HG03135 (cell line): ENCODE measurements at regions not wholly inside any gene's neighbourhood (a gene's known extent, or its start where the extent isn't known, plus 50 kb on each side); places are given as distances from the start of the nearest gene placed in this dataset.
"Not testable (repeated sequence)": the region's sequence is repeated elsewhere in the genome, so short reads cannot be mapped to it uniquely, and the experiment has no call there.

Experiments
- ATAC-seq: cut with Tn5 transposase; IDR thresholded peaks from one replicate; pipeline ENCODE4 v1.9.1; 2021; ENCODE audit warnings: mild to moderate bottlenecking, moderate library complexity; ENCODE audit not compliant: unreplicated experiment

- ATAC-seq = no peak
Observed at GRCh38 chr4:187467224-187467623, 528.3 kb upstream of the ZFP42 start.

- no peak for ATAC-seq
Observed at GRCh38 chr4:187469627-187470026, 525.9 kb upstream of the ZFP42 start.

GRCh38 chr4:187470061-187470460 lies 525.5 kb upstream of the ZFP42 start:
- no peak for ATAC-seq

DNA sequence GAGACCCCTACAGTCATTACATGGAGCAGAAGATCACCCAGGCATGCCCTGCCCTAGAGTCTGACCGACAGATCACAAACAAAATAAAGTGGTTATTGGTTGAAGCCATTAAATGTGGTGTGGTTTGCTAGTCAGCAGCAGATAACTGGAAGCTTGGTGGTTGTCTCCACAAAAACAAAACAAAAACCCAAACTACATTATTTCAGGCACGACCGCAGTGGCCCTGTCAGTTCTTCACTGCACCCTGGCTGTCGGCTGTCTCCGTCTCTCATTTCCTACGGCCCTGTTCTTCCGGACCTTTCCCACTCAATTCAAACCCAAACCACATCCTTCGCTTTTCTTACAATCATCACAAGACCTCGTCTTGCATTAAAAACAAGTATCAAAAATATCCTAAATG lies 521.3 kb upstream of the ZFP42 start:
- no peak for ATAC-seq

DNA sequence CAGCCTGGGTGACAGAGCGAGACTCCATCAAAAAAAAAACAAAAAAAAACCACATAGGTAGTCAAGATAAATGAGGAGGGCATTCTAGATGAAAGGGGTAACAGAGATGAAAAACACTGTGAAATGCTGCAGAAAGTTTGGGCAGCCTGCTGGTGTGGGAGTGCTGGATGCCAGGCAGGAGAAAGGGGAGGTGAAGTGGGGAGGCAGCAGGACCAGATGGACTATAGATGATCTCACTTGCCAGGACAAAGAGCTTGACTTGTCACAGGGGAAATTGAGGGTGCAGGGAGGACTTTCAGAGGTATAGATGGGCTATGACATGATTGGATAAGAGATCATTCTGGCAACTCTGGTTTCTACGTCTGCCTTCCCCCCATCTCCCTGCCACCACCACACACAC lies 519.7 kb upstream of the ZFP42 start:
- ATAC-seq = no peak

DNA sequence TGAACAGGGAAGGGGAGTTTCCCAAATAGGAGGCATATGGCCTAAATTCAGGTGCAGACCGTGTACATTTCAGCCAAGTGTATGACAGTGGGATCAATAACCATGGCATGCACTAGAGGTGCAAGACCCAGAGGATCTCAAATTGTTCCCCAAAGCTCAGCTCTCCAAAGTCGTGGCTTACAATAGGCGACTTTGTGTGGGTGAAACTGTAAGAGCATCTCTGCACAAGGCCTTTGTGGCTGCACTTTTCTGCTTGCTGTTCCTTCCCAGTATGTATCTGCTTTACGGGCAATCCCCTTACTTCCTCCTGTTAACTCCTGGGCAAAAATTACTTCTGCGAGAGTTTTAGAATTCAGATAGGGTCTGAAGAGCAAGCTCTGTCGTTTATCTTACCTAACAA lies 518.3 kb upstream of the ZFP42 start:
- no peak for ATAC-seq

GRCh38 chr4:187478292-187479140 lies 517.1 kb upstream of the ZFP42 start:
- ATAC-seq = no peak

GRCh38 chr4:187479511-187479910 lies 516.1 kb upstream of the ZFP42 start:
- no peak for ATAC-seq

DNA sequence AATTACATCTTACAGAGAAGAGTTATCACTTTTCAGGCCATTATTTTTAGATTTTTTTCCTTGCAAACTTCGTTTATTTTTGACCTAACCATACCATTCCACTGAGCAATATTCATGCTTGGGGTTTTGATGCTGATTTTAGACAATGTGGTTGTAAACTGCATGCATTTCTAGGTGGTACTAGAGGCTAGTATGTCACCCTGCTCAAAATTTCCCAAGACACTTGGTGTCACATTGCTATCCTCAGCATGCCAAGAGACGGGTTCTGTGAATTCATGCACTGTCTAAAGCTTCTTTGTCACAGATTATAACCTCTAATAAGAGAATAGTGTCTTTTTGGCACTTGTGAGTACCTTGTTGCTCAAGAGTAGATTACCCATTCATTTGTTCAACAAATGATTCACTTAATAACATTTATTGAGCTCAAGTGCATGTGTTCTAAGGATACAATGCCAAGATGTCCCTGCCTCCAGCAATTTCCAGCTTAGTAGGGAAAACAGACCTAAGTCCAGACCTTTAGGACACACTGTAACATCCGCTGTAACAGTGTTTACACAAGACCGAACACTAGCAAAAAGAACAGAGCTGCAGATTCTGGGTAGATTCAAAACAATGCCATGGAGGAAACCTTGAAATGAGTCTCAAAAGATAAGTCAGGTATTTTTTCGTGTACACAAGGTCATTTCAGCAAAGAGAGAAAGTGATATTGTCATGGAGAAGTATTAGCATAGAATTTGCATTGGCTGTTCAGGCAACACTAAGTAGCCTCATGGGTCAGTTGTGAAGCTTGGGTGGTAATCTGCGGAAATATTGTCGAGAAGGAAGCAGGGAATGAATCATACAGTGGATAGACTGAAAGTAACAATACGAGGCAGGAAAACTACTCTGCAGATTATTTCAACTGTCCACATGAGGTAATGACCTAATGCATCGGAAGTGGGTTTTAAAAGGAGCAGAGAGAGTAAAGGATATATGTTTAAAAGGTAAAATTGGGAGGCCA lies 515.1 kb upstream of the ZFP42 start:
- ATAC-seq = no peak

- no peak for ATAC-seq
Observed at GRCh38 chr4:187484186-187484585, 511.4 kb upstream of the ZFP42 start.

- ATAC-seq = no peak
Observed at GRCh38 chr4:187485676-187486075, 509.9 kb upstream of the ZFP42 start.

- ATAC-seq = no peak
Observed at GRCh38 chr4:187491286-187491685, 504.3 kb upstream of the ZFP42 start.

- ATAC-seq = no peak
Observed at GRCh38 chr4:187491959-187492358, 503.6 kb upstream of the ZFP42 start.

GRCh38 chr4:187493661-187494060 lies 501.9 kb upstream of the ZFP42 start:
- no peak for ATAC-seq

GRCh38 chr4:187499956-187500355 lies 495.6 kb upstream of the ZFP42 start:
- ATAC-seq = no peak

DNA sequence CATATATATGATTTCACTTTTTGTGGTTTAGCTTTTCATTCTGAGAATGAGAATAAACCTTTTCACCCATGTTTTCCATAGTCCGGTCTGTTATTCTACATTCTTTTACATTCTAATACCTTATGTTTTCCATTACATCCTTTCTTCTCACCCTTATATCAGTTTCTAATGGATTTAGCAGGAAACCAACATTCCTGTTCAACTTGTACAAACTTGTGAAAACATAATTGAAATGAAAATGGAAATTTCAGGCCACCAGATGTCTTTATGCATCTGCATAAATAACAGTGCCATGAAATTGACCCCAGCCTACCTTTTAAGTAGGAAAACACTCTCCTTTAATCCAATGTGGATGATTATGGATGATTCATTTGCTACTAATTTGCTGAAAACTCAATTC lies 494.8 kb upstream of the ZFP42 start:
- no peak for ATAC-seq

- no peak for ATAC-seq
Observed at GRCh38 chr4:187501731-187502130, 493.8 kb upstream of the ZFP42 start.

- no peak for ATAC-seq
Observed at GRCh38 chr4:187504974-187505797, 490.4 kb upstream of the ZFP42 start.

GRCh38 chr4:187505798-187506141 lies 489.8 kb upstream of the ZFP42 start:
- not testable (repeated sequence) for ATAC-seq

DNA sequence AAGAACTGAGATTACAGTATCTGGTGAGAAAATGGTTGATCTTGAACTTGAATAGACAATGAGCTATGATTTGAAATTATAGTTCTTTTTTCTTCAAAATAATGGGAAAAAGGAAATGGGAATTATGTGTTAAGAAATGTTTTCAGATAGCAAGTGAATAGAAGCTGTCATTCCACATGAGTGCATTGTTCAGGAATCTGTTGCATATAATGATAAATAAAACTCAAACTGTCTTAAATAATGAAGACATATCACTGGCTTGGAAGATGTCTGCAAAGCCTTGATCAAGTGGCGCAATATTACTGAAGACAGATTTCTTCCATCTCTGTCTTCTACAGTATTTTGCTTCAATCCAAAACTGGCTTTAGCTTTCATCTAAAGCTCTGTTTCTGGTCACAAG lies 479.3 kb upstream of the ZFP42 start:
- no peak for ATAC-seq

- ATAC-seq = no peak
Observed at GRCh38 chr4:187541666-187542065, 453.9 kb upstream of the ZFP42 start.
